KMS-11 (cell line): ENCODE measurements at regions not wholly inside any gene's neighbourhood (a gene's known extent, or its start where the extent isn't known, plus 50 kb on each side); places are given as distances from the start of the nearest gene placed in this dataset.

Experiments used
- H2AFZ ChIP-seq: fragments of 200-600 bp; sonication (generic); 2 replicates; pipeline ENCODE4 v1.6.1; 2016; ENCODE audit warnings: antibody characterized with exemption, mixed run types, low read depth
- H3K27ac ChIP-seq: fragments of 200-600 bp; sonication (generic); 2 replicates; pipeline ENCODE4 v1.6.1; 2016; ENCODE audit warnings: mild to moderate bottlenecking, mixed run types
- H3K27me3 ChIP-seq: fragments of 200-600 bp; sonication (generic); 2 replicates; pipeline ENCODE4 v1.6.1; 2017; ENCODE audit warnings: mild to moderate bottlenecking, low read depth, mixed run types, moderate library complexity; ENCODE audit not compliant: insufficient read depth
- H3K36me3 ChIP-seq: fragments of 200-600 bp; sonication (generic); 2 replicates; pipeline ENCODE4 v1.6.1; 2017; ENCODE audit warnings: mild to moderate bottlenecking, mixed run types; ENCODE audit not compliant: insufficient read depth
- H3K4me1 ChIP-seq: fragments of 200-600 bp; sonication (generic); 2 replicates; pipeline ENCODE4 v1.6.1; 2016; ENCODE audit warnings: mild to moderate bottlenecking, low read depth, mixed run types; ENCODE audit not compliant: poor library complexity, severe bottlenecking
- H3K4me2 ChIP-seq: fragments of 200-600 bp; sonication (generic); 2 replicates; pipeline ENCODE4 v1.7.0; 2016; ENCODE audit warnings: mild to moderate bottlenecking, mixed run types
- H3K4me3 ChIP-seq: fragments of 200-600 bp; sonication (generic); IDR thresholded peaks from 2 replicates; pipeline ENCODE4 v1.6.1; 2017; ENCODE audit warnings: low read depth, low read length, mixed read lengths; ENCODE audit not compliant: insufficient read depth
- H3K79me2 ChIP-seq: fragments of 200-600 bp; sonication (generic); 2 replicates; pipeline ENCODE4 v1.6.1; 2016; ENCODE audit warnings: low read depth, mixed run types; ENCODE audit not compliant: insufficient read depth
- H3K9ac ChIP-seq: fragments of 200-600 bp; sonication (generic); 2 replicates; pipeline ENCODE4 v1.6.1; 2016; ENCODE audit warnings: mild to moderate bottlenecking, mixed run types
- H4K20me1 ChIP-seq: fragments of 200-600 bp; sonication (generic); 2 replicates; pipeline ENCODE4 v1.6.1; 2016; ENCODE audit warnings: mild to moderate bottlenecking, mixed run types; ENCODE audit not compliant: insufficient read depth
- TF ChIP-seq, protein P1 (sequence below): fragments of 200-600 bp; sonication (generic); conservative IDR thresholded peaks from 2 replicates; pipeline ENCODE4 v1.6.1; 2017; ENCODE audit warnings: low read depth, mild to moderate bottlenecking, antibody characterized with exemption, low read length, moderate library complexity, mixed read lengths

DNA sequence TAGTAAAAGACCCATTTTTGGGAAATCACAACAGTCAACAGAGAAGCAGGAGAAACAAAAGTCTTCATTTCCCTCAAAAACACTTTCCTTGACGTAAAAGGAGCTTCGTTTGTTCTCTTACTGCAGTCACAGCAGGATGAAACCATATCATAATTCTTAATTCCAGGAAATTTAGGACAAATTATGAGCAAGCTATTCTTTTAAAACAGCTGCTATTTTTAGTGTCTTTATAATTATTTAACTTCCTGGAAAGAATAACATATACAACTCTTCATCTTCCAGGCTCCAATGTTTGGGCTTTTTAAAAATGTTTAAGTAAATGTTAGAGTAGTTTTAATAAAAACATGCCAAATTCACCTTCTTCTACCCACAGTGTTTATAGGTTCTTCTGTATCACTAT is 563.5 kb downstream of the LTN1 start:
- Histone ChIP-seq H3K9ac (no peak overlapping the region), H3K36me3 (no peaks in the 10 kb centered on the region), H3K27me3 (no peaks in the 10 kb centered on the region), H2AFZ (no peak overlapping the region), H3K4me1 (no peaks in the 10 kb centered on the region), H3K79me2 (no peaks in the 10 kb centered on the region), H3K4me3 (no peak overlapping the region), H3K4me2 (no peak overlapping the region), H3K27ac (no peak overlapping the region), H4K20me1 (no peaks in the 10 kb centered on the region)
- TF ChIP-seq, protein P1, sequence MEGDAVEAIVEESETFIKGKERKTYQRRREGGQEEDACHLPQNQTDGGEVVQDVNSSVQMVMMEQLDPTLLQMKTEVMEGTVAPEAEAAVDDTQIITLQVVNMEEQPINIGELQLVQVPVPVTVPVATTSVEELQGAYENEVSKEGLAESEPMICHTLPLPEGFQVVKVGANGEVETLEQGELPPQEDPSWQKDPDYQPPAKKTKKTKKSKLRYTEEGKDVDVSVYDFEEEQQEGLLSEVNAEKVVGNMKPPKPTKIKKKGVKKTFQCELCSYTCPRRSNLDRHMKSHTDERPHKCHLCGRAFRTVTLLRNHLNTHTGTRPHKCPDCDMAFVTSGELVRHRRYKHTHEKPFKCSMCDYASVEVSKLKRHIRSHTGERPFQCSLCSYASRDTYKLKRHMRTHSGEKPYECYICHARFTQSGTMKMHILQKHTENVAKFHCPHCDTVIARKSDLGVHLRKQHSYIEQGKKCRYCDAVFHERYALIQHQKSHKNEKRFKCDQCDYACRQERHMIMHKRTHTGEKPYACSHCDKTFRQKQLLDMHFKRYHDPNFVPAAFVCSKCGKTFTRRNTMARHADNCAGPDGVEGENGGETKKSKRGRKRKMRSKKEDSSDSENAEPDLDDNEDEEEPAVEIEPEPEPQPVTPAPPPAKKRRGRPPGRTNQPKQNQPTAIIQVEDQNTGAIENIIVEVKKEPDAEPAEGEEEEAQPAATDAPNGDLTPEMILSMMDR = no peak

DNA sequence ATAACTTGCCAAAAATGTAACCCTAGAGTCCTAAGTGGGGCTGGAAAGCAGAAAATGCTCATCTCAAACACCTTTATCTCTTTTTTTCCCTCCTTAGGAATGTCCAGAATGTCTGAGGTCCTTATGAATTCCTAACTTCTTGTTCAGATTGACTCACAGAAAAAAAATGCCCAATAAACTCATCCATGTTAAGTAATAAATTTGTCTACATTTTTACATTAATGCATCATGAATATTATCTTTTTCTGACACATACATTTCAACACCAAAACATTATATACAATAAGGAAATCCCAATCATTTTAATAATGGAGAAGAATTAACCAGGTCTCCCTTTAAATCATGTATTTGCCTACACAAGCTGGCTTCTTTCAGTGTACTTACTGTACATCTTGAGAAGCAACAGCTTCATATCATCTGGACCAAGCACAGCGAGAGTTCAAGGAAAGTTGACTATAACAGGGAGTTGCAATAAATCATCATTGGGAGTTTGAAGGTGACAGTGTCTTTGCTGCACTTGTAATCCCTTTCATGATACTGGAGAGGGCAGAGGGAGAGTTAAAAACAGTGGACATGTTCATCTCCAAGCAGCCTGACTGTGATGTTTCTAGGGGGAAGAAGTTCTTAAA is 565.2 kb downstream of the LTN1 start:
- Histone ChIP-seq H3K4me2 (no peak overlapping the region), H2AFZ (no peak overlapping the region), H3K79me2 (no peaks in the 10 kb centered on the region), H4K20me1 (no peaks in the 10 kb centered on the region), H3K4me1 (no peaks in the 10 kb centered on the region), H3K36me3 (no peaks in the 10 kb centered on the region), H3K9ac (no peak overlapping the region), H3K4me3 (no peak overlapping the region), H3K27ac (no peak overlapping the region), H3K27me3 (no peaks in the 10 kb centered on the region)
- TF ChIP-seq, protein P1 = no peak

DNA sequence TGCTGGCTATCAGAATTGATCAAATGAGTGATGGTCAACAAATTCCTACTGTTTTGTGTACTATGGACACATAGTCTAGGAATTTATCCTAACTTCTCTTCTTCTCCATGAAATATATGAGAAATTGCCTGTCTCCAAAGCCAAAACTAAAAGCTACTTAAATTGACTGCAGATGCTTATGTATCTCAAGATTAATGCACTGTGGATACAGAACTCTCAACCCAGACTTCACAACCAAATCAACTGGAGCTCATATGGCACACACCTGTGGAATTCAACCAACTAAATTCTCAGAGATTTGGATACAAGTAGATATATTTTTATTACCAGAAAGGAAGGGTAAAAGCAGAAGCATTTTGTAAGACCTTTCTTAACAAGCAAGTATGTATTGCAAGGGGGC is 566.1 kb downstream of the LTN1 start:
- no peaks in the 10 kb centered on the region for H3K79me2 ChIP-seq
- H4K20me1 ChIP-seq = no peaks in the 10 kb centered on the region
- H3K4me3 ChIP-seq = no peak overlapping the region
- no peak overlapping the region for H3K27ac ChIP-seq
- H3K36me3 ChIP-seq = no peaks in the 10 kb centered on the region
- H3K27me3 ChIP-seq = no peaks in the 10 kb centered on the region
- no peak overlapping the region for H2AFZ ChIP-seq
- no peaks in the 10 kb centered on the region for H3K4me1 ChIP-seq
- no peak overlapping the region for H3K4me2 ChIP-seq
- no peak overlapping the region for H3K9ac ChIP-seq
- TF ChIP-seq, protein P1 = no peak

DNA sequence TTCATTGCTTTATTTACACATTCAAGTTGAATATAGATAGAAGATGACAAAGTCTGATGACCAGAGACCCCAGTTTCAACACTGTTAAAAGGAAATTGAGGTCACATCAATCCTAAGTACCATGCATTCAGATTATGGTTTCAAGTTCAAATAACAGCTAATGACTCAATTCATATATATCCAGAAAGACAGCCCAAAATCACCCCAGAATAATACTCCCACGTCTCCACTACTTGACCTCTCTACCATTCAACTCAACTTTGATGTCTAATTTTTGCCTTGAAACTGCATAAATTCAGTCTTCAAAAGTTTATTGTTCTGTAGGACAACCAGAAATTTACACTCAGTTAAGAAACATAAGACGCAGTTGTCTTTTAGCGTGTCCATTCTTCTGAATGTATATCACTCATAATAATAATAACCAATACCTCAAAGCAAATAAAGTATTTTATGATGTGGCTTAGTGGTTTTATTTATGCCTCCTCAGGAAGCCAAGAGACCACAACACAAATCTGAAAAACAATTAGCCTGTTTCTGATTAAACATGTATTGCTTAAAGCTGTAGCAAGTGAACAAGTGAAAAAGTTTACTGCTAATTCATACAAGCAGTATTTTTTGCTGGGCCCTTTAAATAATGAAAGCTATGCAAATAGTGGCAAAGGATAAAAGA is 569.0 kb downstream of the LTN1 start:
- Histone ChIP-seq H3K27me3 (no peaks in the 10 kb centered on the region), H3K4me1 (no peaks in the 10 kb centered on the region), H4K20me1 (no peaks in the 10 kb centered on the region), H2AFZ (no peak overlapping the region), H3K4me2 (no peak overlapping the region), H3K4me3 (no peak overlapping the region), H3K27ac (no peak overlapping the region), H3K9ac (no peak overlapping the region), H3K79me2 (no peaks in the 10 kb centered on the region), H3K36me3 (no peaks in the 10 kb centered on the region)
- TF ChIP-seq, protein P1 = no peak
